Stromal cell of bone marrow (primary cell): ENCODE measurements at regions not wholly inside any gene's neighbourhood (a gene's known extent, or its start where the extent isn't known, plus 50 kb on each side); places are given as distances from the start of the nearest gene placed in this dataset.
"Not testable (repeated sequence)": the region's sequence is repeated elsewhere in the genome, so short reads cannot be mapped to it uniquely, and the experiment has no call there.

Experiments used
- DNase-seq: peaks from one replicate; pipeline ENCODE4 v3.0.0-alpha.2; 2012; ENCODE audit warnings: low read depth

DNA sequence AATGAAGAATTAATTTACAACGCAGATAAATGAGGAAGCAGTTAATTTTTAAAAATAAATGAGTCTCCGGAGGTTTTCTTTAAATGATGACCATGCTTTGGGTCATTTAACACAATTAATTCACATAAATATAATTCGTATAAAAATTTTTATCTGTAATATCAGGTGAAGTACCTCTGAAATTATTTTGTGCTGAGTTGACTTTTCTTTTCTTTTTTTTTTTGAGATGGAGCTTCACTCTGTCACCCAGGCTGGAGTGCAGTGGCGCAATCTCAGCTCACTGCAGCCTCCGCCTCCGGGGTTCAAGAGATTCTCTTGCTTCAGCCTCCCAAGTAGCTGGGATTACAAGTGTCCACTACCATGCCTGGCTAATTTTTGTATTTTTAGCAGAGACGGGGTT is 512.2 kb upstream of the TBL1XR1 start:
- not testable (repeated sequence) for DNase-seq

DNA sequence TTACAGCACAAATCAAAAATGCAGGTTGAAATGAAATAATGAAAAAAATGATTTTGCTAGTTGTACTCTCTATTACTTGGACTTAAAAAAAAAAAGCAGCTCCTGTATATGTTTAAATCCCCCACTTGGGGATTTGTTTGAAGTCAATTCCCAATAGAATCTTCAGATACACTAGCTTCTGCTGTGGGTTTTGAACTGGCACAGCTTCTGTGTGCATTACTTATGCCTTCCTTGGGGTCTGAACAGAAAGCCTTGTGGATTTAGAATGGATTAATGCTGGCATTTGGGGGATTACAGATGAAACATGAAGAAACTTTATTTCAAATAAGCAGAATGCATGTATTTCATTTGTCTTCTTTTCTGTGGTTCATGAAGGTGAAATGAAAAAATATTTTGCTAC is 513.2 kb upstream of the TBL1XR1 start:
- DNase-seq: no peak

DNA sequence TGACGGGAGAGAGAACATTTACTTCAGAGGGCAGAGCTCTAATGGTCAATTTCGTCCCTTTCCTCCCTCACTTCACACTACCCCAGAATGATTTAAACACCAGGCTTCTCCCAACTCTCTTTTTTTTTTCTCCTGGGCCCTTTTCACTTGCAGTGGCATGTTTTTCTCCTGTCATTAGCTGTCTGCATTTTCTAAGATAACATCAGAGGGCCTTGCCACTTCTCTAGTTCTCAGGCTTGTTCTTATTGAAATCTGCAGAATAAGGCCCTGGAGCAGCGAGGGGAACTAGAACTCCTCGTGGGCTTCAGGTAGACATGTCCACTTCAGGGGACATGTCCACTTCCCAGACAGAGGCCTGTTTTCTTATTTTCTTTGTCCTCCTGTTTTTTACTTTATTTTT is 514.4 kb upstream of the TBL1XR1 start:
- DNase-seq: no peak

DNA sequence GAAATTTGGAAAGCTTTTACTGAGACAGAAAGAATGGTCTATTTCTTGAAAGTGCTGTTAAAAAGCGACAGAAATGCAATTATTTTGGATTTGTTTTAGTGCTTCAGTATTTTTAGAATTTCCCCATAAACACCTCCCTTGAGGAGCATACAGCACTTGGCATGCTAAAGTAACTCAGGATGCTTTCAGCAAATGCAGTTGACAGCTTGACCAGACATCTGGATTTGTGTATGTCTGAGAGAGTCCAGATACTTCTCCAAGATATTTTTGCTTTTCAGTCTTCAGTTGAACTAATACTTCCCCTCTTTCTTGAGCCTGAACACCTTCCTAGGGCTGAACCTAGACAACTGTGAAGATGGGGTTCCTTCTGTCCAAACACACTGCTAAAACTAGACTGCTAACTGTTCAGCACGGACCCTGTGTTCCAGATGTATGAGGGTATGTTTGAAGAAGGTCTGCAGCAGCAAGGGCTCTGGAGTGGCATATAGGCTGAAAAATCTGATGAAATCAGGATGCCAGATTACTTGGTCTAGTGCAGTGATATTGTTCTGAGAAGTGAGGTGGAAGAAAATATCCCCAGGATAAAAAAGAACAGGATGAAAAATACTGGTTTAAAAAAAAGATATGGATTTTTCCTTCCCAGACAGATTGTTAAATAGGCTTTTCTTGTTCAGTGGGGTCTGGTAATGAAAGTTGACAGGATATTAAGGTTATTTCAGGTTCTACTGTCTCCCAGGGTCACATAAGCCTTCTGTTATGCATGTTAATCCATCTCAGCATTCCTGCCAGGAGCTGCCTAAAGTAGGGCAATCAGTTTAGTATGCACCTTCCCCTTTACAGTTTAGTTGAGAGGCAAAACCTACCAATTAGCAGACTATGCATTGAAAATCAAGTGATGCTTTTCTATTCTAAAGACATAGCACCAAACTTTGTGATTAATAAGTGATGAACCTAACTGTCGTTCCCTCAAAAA is 516.9 kb upstream of the TBL1XR1 start:
- DNase-seq: no peak

DNA sequence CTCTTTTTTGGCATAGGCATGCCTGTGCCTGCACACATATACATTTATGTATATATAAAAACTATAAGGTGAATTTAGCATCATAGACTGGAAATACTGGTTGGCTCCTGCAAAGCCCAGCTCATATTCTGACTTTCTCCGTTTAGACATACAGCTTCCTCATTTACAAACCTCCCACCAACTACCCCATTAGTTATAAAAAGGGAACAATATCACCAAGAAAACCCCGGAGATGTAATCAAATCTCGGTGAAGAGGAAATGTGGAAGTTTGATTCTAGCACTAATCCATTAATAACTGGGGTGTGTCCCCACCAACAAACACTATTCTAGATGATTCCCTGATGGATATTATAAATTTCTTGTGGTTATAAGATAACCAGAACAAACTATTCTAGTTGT is 517.7 kb upstream of the TBL1XR1 start:
- DNase-seq: no peak

DNA sequence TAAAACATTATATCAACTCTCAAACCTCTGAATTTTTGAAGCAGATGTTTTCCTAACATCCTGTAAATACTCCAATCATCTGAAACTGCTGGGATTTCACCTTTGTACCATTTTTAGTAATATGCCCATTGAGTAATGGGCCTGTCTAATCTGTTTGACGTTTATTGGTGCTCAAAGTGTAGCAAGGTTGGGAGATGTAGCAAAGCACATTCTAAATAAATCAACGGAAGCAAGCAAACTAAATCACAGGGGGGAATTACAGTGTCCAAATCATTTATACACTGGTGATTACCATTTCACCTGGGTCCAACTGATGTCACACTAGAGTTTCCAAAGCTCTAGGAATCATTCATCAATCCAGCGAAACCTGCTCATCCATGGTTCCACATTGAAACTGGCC is 518.7 kb upstream of the TBL1XR1 start:
- no peak for DNase-seq

DNA sequence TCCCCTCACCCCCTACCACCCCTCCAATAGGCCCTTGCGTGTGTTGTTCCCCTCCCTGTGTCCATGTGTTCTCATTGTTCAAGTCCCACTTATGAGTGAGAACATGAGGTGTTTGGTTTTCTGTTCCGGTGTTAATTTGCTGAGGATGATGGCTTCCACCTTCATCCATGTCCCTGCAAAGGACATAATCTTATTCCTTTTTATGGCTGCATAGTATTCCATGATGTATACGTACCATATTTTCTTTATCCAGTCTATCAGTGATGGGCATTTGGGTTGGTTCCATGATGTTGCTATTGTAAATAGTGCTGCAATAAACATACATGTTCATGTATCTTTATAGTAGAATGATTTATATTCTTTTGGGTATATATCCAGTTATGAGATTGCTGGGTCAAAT is 523.6 kb upstream of the TBL1XR1 start:
- not testable (repeated sequence) for DNase-seq

DNA sequence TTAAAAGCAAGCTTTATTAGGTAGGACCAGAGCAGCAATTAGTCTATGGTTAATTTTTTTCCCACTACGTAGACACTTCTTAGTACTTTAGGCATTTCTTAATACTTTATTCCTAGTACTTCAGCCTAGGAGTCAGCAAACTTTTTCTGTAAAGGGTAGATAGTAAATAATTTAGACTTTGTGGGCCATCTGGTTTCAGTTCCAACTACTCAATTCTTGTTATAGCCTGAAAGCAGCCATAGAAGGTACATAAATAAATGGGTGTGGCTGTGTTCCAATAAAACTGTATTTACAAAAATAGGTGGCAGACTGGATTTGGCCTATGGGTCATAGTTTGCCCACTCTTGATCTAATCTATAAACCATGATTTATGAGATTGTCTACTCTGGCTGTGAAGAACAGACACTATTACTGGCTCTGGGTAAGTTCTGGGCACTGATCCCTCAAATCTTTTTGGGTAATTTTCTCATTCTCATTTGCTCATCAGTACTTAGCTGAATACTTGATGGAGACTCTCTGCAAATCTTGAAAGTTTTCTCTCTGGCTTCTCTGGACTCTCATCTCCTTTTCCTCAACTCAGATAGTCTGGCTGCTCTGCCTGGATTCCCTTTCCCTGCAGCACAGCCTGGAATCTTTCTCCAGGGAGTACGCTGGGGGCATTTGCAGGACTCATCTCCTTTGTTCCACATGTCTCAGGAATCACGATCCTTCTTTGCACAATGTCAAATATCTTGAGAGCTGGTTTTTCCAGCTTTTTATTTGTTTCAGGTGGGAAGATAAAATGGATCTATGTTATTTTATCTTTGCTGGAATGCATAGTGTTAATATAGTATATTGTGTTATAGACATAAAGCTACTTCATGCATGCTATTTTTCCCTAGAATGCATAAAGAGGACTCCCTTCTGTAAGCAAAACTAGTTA is 524.8 kb upstream of the TBL1XR1 start:
- DNase-seq: no peak

DNA sequence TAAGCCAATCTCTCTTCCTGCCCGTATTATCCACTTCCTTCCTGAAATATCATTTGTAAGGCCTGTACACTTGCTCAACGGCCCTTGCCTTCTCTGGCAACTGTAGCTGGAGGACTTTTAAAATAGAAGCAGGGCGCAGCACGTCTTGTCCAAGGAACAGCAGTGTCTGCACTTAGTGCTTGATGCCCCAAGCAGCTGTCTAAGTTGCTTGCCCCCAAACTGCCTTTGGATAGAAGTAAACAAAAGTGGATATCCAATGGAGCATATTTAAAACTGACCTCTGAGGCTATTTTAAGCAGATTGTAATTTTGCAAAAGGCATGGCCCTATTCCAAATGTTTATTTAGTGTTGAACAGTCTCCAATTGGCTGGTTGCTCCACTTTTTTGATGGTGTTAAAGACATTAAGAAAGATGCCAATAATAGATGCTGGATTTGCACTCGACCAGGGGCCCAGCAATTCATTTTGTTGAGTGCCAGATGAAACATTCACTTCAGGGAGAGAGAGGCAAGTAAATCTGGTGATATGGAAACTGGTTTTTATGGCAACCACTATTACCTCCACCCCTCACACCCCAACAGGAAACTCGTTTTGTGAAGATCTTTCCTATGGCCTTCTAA is 526.8 kb upstream of the TBL1XR1 start:
- no peak for DNase-seq

DNA sequence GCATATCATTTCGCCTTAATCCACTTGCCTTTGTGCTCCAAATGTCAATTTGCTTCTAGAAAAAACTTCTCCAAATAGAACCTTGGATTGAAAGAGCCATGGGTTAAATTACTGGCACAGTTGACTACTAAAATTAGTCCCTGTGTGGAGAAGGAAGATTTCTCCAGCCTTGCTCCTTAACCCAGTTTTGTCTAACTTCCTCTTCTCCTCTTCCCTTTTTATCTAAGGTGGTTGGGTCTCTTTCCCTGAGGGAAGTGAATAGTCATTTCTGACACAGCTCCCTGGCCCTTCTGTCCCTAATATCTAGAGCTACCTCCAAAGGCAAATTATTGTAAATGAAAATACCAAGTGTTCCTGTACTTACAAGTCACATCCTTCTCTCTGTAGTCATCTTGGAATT is 527.9 kb upstream of the TBL1XR1 start:
- DNase-seq: no peak

DNA sequence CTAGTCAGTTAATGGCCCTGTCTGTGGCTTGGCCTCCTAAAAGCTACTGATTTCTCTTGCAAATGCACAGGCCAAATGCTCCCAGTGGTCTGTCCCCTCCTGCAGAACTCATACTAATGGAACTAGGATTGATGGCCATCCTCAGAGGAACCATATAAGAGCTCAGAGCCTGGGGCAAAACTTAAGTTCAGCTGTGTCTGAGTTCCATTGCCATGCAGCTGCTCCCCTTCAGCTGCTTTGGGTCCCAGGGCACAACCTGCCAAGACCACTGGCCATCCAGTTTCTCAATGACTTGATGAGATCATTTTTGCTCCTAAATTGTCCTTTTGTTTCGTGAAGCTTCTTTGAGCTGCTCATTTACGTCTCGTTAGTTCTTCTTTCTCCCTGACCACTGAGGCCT is 529.5 kb upstream of the TBL1XR1 start:
- DNase-seq: no peak

DNA sequence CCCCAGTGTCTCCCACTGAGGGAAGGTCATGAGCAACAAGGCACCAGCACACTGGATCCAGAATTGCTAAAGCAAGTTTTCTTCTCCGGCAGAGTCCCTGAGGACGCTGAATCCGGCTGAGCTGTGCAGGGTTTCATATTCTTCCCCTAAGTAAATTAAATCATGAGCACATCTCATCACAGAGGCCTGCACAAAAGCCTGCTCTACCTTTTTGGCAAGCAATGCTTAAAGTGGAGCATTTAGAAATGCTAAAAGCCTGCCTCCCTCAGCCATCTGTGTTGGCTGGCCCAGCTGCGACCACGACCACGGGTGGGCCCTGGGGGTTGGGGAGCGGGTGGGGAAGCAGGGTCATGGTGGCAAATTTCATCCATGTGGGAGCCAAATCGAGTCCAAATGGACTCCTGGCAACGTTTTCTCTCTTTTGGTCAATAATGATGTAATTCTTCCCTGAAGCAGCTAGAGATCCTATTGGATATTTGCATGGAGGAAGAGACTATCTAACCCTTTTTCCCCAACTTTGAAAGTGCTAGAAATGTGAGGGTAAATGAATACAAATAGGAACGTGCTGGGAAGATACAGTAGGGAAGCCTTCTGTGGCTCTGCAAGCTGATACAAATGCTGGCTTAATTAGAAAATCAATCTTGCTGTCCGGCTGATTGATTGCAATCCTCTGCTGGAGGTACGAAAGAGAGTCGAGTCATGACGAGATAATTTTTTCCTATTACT is 532.8 kb upstream of the TBL1XR1 start:
- peak; percentile 88 for DNase-seq

DNA sequence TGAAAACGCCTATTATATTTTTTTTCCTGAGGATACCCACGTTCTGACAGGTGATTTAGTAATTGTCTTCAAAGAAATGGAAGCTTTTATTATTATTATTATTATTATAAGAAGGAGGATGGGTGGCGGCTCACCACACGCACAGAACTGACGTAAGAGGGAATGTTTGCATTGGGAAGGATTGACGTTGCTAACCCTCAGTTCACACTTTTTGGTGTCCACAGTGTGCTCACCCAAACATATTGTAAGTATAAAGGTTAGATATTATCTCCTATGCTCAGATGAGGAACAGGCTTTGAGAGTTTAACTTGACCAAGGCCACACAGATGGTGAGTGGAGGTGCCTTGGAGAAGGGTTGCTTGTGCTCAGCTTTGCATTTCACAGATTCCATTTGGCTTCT is 533.5 kb upstream of the TBL1XR1 start:
- no peak for DNase-seq

DNA sequence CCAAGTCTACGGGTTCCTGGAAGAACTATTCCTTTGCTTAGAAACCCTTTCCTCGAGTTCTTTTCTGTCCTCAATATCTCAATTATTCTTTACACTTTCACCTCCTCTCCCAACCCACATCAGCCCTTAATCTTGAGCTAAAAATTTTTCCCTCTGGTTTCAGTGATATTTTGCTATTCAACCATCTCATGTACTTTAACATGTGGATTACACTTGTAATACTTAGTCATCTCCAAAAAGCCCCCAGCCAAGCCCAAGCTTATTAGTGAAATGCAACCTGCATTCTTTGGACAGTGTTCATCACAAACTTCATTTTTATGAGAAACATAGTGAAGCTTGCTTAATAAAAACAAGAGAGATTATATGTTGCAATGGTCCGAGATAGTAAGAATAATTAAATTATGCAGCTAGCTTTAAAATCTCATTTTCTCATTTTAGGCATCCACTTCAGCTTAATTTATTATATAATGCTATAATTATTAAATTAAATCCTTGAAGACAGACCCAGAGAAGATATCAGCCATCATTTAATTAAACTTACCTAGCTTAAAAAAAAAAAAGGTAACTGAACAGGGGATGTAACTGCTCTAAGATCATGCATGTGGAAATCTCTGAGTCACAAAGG is 534.5 kb upstream of the TBL1XR1 start:
- no peak for DNase-seq

DNA sequence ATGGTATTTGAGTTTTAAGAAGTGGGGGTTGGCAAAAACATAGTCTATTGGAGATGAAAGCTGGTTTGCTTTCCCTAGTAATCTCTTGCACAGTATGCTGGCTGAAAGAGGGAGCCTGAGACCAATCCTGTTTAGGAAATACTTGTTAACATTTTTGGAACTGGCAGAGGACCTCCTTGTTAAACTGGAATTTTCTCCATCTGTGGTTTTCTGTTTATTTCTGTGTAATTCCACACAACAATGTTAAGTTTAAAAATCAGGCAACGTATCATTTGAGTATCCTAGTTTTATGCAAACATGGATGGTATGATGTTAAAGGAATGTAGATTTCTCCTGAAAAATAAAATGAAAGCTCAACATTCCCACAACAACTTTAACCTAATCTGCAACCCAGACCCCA is 536.0 kb upstream of the TBL1XR1 start:
- no peak for DNase-seq

DNA sequence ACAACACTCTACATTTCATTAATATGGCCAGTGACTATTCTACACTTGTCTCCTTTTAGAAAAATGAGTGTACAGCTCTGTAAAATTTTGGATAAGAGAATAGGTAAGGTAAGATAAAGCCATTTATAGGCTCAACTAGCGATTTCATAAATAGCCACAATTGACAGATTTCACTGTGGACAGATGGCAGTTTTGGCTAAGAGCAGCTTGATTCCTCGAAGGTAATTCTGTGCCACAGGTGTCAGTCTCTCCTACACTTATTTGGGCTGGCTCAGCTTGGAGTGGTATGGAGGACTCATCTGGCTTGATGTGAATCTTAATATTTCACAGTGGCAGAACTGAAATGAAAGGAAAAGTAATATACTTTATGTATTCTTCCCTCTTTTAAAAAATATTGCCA is 536.7 kb upstream of the TBL1XR1 start:
- no peak for DNase-seq

DNA sequence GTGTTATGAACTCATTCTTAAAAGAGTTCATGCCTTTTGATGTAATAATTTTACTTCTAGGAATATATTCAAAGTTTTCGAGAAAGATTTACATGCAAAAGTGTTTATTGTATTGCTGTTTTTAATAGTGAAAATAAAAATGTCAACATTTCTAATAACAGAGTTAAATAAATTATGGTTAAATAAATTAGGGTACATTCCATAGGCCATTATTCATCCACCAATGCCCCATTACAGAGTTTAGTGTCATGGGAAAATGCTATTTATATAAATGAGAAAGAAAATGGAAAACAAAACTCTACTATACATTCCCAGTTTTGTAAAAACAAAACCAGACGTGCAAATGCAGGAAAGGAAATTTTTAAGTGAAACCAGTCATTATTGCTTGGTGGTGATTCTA is 538.1 kb upstream of the TBL1XR1 start:
- no peak for DNase-seq

DNA sequence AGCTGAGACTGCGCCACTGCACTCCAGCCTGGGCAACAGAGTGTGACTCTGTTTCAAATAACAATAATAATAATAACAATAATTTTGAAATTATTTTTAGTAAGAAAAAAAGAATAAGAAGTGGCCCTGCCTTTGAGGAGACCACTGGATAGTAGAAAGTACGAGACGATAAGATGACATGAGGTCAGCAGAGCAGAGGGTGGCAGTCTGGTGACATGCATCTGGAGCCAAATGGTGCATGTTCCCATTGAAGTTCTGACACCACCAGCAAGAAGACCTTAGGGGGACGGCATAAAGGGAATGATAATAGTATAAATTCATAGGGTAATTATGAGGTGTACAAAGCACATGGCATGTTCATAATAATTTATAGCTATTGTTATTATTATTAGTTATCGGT is 542.2 kb upstream of the TBL1XR1 start:
- no peak for DNase-seq

DNA sequence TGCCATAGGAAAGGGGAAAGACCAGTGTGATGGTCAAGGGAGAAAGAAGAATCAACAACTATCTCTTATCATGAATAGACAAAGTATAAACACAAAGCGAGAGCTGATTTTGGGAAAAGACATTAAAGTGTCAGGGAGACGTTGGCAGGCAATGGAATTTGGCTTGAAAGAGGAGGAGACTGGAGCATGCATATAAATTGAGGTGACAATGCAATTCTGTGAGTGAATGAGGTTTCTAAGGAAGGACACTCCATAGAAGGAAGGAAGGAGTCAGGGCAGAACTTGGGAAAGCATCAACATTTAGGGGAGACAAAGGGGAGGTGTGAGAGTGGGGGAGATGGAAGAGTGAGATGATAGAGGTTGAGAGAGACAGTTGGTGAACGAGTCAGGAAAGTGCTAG is 543.0 kb upstream of the TBL1XR1 start:
- no peak for DNase-seq

DNA sequence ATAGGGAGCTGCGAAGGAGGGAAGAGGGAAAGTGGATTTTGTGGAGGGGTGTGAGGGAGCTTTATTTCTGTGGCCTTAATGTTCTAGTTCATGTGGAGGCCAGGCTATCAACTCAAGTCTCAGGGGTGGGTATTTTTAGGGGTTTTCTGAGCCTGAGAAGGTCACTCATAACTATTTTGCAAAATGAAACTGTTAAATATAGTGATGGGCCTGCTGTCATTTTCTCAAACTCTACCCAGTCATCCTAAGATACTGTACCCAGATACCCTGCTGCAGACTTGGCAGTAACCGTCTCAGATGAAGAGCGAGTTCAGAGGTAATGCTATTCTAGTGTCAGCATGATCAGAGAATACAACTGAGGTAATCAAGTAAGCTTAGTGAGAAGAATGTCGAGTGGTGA is 545.0 kb upstream of the TBL1XR1 start:
- no peak for DNase-seq

DNA sequence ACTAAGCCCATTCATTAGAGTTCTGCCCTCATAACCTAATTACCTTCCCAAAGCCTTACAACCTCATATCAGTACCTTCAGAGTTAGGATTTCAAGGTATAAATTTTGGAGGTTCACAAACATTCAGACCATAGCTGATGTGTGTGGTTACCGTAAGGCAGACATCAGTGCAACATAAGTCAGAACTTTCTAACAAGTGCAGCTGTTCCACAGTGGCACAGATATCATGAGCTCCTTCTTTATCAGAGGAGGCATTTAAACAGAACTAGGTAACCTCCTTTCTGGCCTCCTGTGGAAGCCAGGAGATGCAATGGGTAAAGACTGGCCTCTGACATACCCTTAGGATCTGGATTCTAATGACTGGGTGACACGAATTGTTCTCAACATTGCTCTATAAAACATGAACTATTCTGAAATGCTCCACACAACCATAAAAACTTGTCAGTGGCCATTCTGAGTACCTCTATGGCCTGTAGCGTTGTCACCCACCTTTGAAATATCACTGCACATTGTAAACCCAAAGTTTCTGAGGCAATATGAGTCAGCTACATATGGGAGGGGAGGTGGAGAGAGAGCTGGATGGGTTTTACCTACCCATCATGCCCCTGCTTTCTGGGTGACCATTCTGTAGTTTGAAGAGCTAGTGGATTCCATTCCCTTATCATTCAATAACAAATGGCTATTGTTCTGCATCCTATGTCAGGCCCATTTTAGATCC is 546.0 kb upstream of the TBL1XR1 start:
- DNase-seq: no peak
